Loucy (cell line): ENCODE measurements at regions not wholly inside any gene's neighbourhood (a gene's known extent, or its start where the extent isn't known, plus 50 kb on each side); places are given as distances from the start of the nearest gene placed in this dataset.

Source experiments
- EZH2phosphoT487 ChIP-seq: fragments of 200-600 bp; IDR thresholded peaks from 2 replicates; pipeline ENCODE4 v1.6.1; 2018; ENCODE audit warnings: antibody characterized with exemption, mild to moderate bottlenecking, moderate library complexity, borderline replicate concordance
- TF ChIP-seq, protein P1 (sequence below): fragments of 200-600 bp; sonication (generic); conservative IDR thresholded peaks from 2 replicates; pipeline ENCODE4 v1.5.1; 2014; ENCODE audit warnings: mild to moderate bottlenecking, antibody characterized with exemption, low read length

DNA sequence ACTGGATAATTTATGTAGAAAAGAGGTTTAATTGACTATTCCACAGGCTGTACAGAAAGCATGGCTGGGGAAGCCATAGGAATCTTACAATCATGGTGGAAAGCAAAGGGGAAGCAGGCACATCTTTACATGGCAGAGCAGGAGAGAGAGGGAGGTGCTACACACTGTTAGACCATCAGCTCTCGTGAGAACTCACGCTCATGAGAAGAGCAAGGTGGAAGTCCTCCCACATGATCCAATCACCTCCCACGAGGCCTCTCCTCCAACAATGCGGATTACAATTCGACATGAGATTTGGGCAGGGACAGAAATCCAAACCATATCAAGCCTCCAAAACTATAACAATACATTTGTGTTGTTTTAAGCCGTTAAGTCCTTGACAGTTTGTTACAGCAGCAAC lies 257.1 kb upstream of the KCNG1 start:
- TF ChIP-seq, protein P1, sequence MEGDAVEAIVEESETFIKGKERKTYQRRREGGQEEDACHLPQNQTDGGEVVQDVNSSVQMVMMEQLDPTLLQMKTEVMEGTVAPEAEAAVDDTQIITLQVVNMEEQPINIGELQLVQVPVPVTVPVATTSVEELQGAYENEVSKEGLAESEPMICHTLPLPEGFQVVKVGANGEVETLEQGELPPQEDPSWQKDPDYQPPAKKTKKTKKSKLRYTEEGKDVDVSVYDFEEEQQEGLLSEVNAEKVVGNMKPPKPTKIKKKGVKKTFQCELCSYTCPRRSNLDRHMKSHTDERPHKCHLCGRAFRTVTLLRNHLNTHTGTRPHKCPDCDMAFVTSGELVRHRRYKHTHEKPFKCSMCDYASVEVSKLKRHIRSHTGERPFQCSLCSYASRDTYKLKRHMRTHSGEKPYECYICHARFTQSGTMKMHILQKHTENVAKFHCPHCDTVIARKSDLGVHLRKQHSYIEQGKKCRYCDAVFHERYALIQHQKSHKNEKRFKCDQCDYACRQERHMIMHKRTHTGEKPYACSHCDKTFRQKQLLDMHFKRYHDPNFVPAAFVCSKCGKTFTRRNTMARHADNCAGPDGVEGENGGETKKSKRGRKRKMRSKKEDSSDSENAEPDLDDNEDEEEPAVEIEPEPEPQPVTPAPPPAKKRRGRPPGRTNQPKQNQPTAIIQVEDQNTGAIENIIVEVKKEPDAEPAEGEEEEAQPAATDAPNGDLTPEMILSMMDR = no peak
- no peak for TF ChIP-seq EZH2phosphoT487
